Gastroesophageal sphincter (tissue), 3 donors: ENCODE measurements at regions not wholly inside any gene's neighbourhood (a gene's known extent, or its start where the extent isn't known, plus 50 kb on each side); places are given as distances from the start of the nearest gene placed in this dataset.
"Not testable (repeated sequence)": the region's sequence is repeated elsewhere in the genome, so short reads cannot be mapped to it uniquely, and the experiment has no call there.

Experiments
- POLR2A ChIP-seq, 2 donors: fragments of 450-650 bp; IDR thresholded peaks; one replicate each; pipeline ENCODE4 v1.6.1; 2017; ENCODE audit warnings: antibody characterized with exemption in 2 of 2, mild to moderate bottlenecking in 2 of 2, moderate library complexity in 1 of 2
- POLR2AphosphoS5 ChIP-seq: sonication (generic); formaldehyde crosslinking; IDR thresholded peaks from one replicate; pipeline ENCODE4 v1.6.1; 2017; ENCODE audit warnings: antibody characterized with exemption
- TF ChIP-seq, protein P1 (sequence below), 4 experiments: fragments of 200-600 bp in 2 of 4; fragments of 450-650 bp in 2 of 4; sonication (generic) in 1 of 4; IDR thresholded peaks; one replicate each; pipeline ENCODE4 v1.5.1; 2017 to 2019; ENCODE audit warnings: antibody characterized with exemption in 4 of 4, mild to moderate bottlenecking in 2 of 4, moderate library complexity in 2 of 4

DNA sequence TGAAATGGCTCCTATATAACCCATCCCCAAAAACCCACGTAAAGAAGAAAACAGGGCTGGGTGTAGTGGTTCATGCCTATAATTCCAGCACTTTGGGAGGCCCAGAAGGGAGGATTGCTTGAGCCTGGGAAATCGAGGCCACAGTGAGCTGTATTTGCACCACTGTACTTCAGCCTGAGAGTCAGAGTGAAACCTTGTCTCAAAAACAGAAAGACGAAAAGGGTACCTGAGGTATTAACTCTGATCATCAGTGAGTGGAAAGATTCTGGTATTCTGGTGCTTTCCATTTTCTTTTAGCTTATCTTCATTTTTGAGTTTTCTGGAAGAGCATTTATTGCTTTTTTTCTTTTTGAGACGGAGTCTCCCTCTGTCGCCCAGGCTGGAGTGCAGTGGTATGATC, 110.6 kb upstream of the PRKX start:
- TF ChIP-seq, protein P1, sequence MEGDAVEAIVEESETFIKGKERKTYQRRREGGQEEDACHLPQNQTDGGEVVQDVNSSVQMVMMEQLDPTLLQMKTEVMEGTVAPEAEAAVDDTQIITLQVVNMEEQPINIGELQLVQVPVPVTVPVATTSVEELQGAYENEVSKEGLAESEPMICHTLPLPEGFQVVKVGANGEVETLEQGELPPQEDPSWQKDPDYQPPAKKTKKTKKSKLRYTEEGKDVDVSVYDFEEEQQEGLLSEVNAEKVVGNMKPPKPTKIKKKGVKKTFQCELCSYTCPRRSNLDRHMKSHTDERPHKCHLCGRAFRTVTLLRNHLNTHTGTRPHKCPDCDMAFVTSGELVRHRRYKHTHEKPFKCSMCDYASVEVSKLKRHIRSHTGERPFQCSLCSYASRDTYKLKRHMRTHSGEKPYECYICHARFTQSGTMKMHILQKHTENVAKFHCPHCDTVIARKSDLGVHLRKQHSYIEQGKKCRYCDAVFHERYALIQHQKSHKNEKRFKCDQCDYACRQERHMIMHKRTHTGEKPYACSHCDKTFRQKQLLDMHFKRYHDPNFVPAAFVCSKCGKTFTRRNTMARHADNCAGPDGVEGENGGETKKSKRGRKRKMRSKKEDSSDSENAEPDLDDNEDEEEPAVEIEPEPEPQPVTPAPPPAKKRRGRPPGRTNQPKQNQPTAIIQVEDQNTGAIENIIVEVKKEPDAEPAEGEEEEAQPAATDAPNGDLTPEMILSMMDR (IDR thresholded peaks at IDR 0.05) = not testable (repeated sequence)
- TF ChIP-seq POLR2AphosphoS5; POLR2A (IDR thresholded peaks at IDR 0.05): not testable (repeated sequence)
